Loucy (cell line): ENCODE measurements at regions not wholly inside any gene's neighbourhood (a gene's known extent, or its start where the extent isn't known, plus 50 kb on each side); places are given as distances from the start of the nearest gene placed in this dataset.

Experiments used
- H2AFZ ChIP-seq: fragments of 200-600 bp; sonication (generic); 2 replicates; pipeline ENCODE4 v1.6.0; 2016; ENCODE audit warnings: antibody characterized with exemption, mild to moderate bottlenecking, low read length, moderate library complexity
- H3F3A ChIP-seq: fragments of 200-600 bp; 2 replicates; pipeline ENCODE4 v1.6.0; 2016; ENCODE audit warnings: antibody characterized with exemption, low read depth, mild to moderate bottlenecking
- H3K27me3 ChIP-seq: fragments of 200-600 bp; sonication (generic); 2 replicates; pipeline ENCODE4 v1.6.1; 2014; ENCODE audit warnings: low read length, mild to moderate bottlenecking; ENCODE audit not compliant: insufficient read depth, poor library complexity, severe bottlenecking
- H3K36me3 ChIP-seq: fragments of 200-600 bp; sonication (generic); 2 replicates; pipeline ENCODE4 v1.6.1; 2016; ENCODE audit warnings: low read length; ENCODE audit not compliant: insufficient read depth
- H3K4me1 ChIP-seq: fragments of 200-600 bp; sonication (generic); 2 replicates; pipeline ENCODE4 v1.5.1; 2014; ENCODE audit warnings: low read length, mild to moderate bottlenecking; ENCODE audit not compliant: insufficient read depth, poor library complexity, severe bottlenecking
- H3K4me2 ChIP-seq: fragments of 200-600 bp; sonication (generic); 2 replicates; pipeline ENCODE4 v1.6.0; 2014; ENCODE audit warnings: antibody characterized with exemption, low read length, low read depth, mild to moderate bottlenecking; ENCODE audit not compliant: poor library complexity, severe bottlenecking
- H3K4me3 ChIP-seq: fragments of 200-600 bp; sonication (generic); 2 replicates; pipeline ENCODE4 v1.5.1; 2014; ENCODE audit warnings: low read length, mild to moderate bottlenecking, mixed read lengths; ENCODE audit not compliant: poor library complexity, severe bottlenecking
- H3K79me2 ChIP-seq: fragments of 200-600 bp; sonication (generic); 2 replicates; pipeline ENCODE4 v1.6.1; 2014; ENCODE audit warnings: low read length; ENCODE audit not compliant: insufficient read depth
- H3K9ac ChIP-seq: fragments of 200-600 bp; sonication (generic); 2 replicates; pipeline ENCODE4 v1.6.0; 2014; ENCODE audit warnings: mild to moderate bottlenecking, low read depth, low read length, moderate library complexity; ENCODE audit not compliant: poor library complexity, severe bottlenecking
- H3K9me2 ChIP-seq: fragments of 200-600 bp; sonication (generic); replicated peaks from 2 replicates; pipeline ENCODE4 v1.6.1; 2016; ENCODE audit warnings: low read depth, low read length, mixed read lengths
- H3K9me3 ChIP-seq: fragments of 200-600 bp; sonication (generic); 2 replicates; pipeline ENCODE4 v1.6.1; 2014; ENCODE audit warnings: mild to moderate bottlenecking, antibody characterized with exemption, low read length, low read depth; ENCODE audit not compliant: insufficient read depth
- H4K20me1 ChIP-seq: fragments of 200-600 bp; sonication (generic); 2 replicates; pipeline ENCODE4 v1.6.0; 2014; ENCODE audit warnings: antibody characterized with exemption, low read length, mild to moderate bottlenecking; ENCODE audit not compliant: insufficient read depth, poor library complexity, severe bottlenecking
- CTCF ChIP-seq: fragments of 200-600 bp; sonication (generic); conservative IDR thresholded peaks from 2 replicates; pipeline ENCODE4 v1.5.1; 2014; ENCODE audit warnings: mild to moderate bottlenecking, antibody characterized with exemption, low read length
- EZH2phosphoT487 ChIP-seq: fragments of 200-600 bp; IDR thresholded peaks from 2 replicates; pipeline ENCODE4 v1.6.1; 2018; ENCODE audit warnings: antibody characterized with exemption, mild to moderate bottlenecking, moderate library complexity, borderline replicate concordance

- H3F3A ChIP-seq, result no peaks in the 10 kb centered on the region
- TF ChIP-seq EZH2phosphoT487, result no peak
- no peak for TF ChIP-seq CTCF
- no peaks in the 10 kb centered on the region for H3K9me3 ChIP-seq
- H3K4me2 ChIP-seq, result no peak overlapping the region
- no peaks in the 10 kb centered on the region for H4K20me1 ChIP-seq
- H2AFZ ChIP-seq, result no peak overlapping the region
- H3K4me3 ChIP-seq, result no peak overlapping the region
- H3K36me3 ChIP-seq, result no peaks in the 10 kb centered on the region
- H3K9me2 ChIP-seq, result no peaks in the 10 kb centered on the region
- no peaks in the 10 kb centered on the region for H3K27me3 ChIP-seq
- H3K79me2 ChIP-seq, result no peaks in the 10 kb centered on the region
- no peaks in the 10 kb centered on the region for H3K4me1 ChIP-seq
- H3K9ac ChIP-seq, result no peak overlapping the region
These were observed 71.8 kb upstream of the MAPK10 start for GRCh38 chr4:86431543-86432116.

GRCh38 chr4:86432559-86433134 lies 72.8 kb upstream of the MAPK10 start:
- Histone ChIP-seq H3K9ac (no peak overlapping the region), H3K9me2 (no peaks in the 10 kb centered on the region), H4K20me1 (no peaks in the 10 kb centered on the region), H3K79me2 (no peaks in the 10 kb centered on the region), H2AFZ (no peak overlapping the region), H3K36me3 (no peaks in the 10 kb centered on the region), H3K4me3 (no peak overlapping the region), H3K4me1 (no peaks in the 10 kb centered on the region), H3K9me3 (no peaks in the 10 kb centered on the region), H3F3A (no peaks in the 10 kb centered on the region), H3K27me3 (no peaks in the 10 kb centered on the region), H3K4me2 (no peak overlapping the region)
- TF ChIP-seq EZH2phosphoT487 (no peak), CTCF (no peak)

GRCh38 chr4:86439293-86439692 lies 79.4 kb upstream of the MAPK10 start:
- Histone ChIP-seq H3F3A (no peaks in the 10 kb centered on the region), H3K4me2 (no peak overlapping the region), H3K4me3 (no peak overlapping the region), H3K9me3 (no peaks in the 10 kb centered on the region), H3K9me2 (no peaks in the 10 kb centered on the region), H3K27me3 (no peaks in the 10 kb centered on the region), H3K9ac (no peak overlapping the region), H2AFZ (no peak overlapping the region), H3K4me1 (no peaks in the 10 kb centered on the region), H3K36me3 (no peaks in the 10 kb centered on the region), H3K79me2 (no peaks in the 10 kb centered on the region), H4K20me1 (no peaks in the 10 kb centered on the region)
- TF ChIP-seq EZH2phosphoT487 (no peak), CTCF (no peak)
